Activated CD8-positive, alpha-beta T cell treated with anti-CD3 and anti-CD28 coated beads for 36 hours (primary cell): ENCODE measurements at regions not wholly inside any gene's neighbourhood (a gene's known extent, or its start where the extent isn't known, plus 50 kb on each side); places are given as distances from the start of the nearest gene placed in this dataset.

ENCODE experiments used
- ATAC-seq: fragments of 200-7000 bp; cut with Tn5 transposase; one replicate; pipeline ENCODE4 v1.10.0; 2021; ENCODE audit warnings: mild to moderate bottlenecking, moderate library complexity
- CTCF ChIA-PET: fragments of 350-600 bp; sonication (Branson Sonifier 250); formaldehyde crosslinking; loops from one replicate; lab custom pipeline; 2021; ENCODE audit warnings: antibody characterized with exemption; lab: Charles Lee
- POLR2A ChIA-PET: fragments of 350-600 bp; sonication (Branson Sonifier 250); formaldehyde crosslinking; loops from one replicate; lab custom pipeline; 2021; ENCODE audit warnings: antibody characterized with exemption; lab: Charles Lee
- DNase-seq: peaks from one replicate; pipeline ENCODE4 v3.0.0-alpha.2; 2020
- H3K27ac Mint-ChIP-seq: one replicate; pipeline ENCODE4 v1.8.0; 2021; ENCODE audit warnings: mild to moderate bottlenecking, mixed read lengths
- H3K27me3 Mint-ChIP-seq: one replicate; pipeline ENCODE4 v1.8.0; 2021; ENCODE audit warnings: mixed read lengths
- H3K36me3 Mint-ChIP-seq: one replicate; pipeline ENCODE4 v1.8.0; 2021; ENCODE audit warnings: low read depth, mixed read lengths
- H3K4me1 Mint-ChIP-seq: one replicate; pipeline ENCODE4 v1.8.0; 2021; ENCODE audit warnings: low read depth, mixed read lengths
- H3K4me3 Mint-ChIP-seq: one replicate; pipeline ENCODE4 v1.8.0; 2021; ENCODE audit warnings: mild to moderate bottlenecking, moderate library complexity, mixed read lengths
- H3K9me3 Mint-ChIP-seq: one replicate; pipeline ENCODE4 v1.8.0; 2021; ENCODE audit warnings: mixed read lengths
- intact Hi-C: fragments of 100-400 bp; cut with micrococcal nuclease; formaldehyde crosslinking; loops from one replicate; pipeline ENCODE4 v1.10.0; 2022
- TF ChIP-seq, protein P1 (sequence below): fragments of 200-600 bp; IDR thresholded peaks from one replicate; pipeline ENCODE4 v1.8.0; 2022; ENCODE audit warnings: antibody characterized with exemption, mild to moderate bottlenecking

DNA sequence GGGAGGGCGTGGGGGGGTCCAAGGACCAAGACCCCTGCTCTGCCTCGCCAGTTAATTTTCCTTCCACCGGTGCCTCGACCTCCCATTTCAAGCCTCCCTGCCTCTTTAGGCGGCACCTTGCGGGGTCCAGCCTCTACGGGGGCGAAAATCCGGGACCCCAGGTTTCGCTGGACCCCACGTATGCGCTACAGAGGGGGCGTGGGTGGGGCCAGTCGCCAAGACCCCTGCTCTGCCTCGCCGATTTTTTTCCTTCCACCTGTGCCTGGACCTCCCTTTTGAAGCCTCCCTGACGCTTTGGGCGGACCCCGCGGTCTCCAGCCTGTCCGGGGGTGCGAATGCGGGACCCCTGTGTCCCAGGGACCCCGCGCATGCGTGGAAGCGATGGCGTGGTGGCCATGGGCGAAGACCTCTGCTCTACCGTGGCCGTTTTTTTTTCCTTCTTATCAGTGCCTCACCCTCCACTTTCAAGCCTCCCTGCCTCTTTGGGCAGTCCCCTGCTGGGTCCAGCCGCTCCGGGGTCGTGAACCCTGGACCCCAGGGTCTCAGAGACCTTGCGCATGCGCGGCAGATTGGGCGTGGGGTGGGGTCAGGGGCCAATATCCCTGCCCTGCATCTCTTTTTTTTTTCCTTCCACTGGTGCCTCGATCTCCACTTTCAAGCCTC, 324.2 kb downstream of the ALG10 start:
- Mint-ChIP-seq H3K27ac (no peak overlapping the region), H3K4me1 (no peaks in the 10 kb centered on the region), H3K4me3 (no peak overlapping the region), H3K36me3 (no peaks in the 10 kb centered on the region), H3K9me3 (peaks cover 3% of the 10 kb centered on the region), H3K27me3 (no peaks in the 10 kb centered on the region)
- intact Hi-C loops = no loop called here
- TF ChIP-seq, protein P1, sequence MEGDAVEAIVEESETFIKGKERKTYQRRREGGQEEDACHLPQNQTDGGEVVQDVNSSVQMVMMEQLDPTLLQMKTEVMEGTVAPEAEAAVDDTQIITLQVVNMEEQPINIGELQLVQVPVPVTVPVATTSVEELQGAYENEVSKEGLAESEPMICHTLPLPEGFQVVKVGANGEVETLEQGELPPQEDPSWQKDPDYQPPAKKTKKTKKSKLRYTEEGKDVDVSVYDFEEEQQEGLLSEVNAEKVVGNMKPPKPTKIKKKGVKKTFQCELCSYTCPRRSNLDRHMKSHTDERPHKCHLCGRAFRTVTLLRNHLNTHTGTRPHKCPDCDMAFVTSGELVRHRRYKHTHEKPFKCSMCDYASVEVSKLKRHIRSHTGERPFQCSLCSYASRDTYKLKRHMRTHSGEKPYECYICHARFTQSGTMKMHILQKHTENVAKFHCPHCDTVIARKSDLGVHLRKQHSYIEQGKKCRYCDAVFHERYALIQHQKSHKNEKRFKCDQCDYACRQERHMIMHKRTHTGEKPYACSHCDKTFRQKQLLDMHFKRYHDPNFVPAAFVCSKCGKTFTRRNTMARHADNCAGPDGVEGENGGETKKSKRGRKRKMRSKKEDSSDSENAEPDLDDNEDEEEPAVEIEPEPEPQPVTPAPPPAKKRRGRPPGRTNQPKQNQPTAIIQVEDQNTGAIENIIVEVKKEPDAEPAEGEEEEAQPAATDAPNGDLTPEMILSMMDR = no peak
- POLR2A ChIA-PET = no interaction called here
- CTCF ChIA-PET = no interaction called here
- ATAC-seq (no peak), DNase-seq (no peak)

DNA sequence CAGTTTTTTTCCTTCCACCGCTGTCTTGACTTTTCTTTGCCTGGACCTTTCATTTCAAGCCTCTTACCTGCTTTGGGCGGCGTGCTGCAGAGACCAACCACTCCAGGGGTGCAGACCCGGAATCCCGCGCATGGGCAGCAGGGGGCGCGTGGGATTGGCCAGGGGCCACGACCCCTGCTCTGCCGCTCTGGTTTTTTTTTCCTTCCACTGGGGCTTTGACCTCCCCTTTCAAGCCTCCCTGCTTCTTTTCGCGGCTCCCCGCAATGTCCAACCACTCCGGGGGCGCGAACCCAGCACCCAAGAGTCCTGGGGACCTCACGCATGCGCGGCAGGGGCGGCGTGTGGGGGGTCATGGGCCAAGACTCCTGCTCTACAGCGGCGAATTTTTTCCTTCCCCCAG, 325.1 kb downstream of the ALG10 start:
- H3K9me3 Mint-ChIP-seq = no peaks in the 10 kb centered on the region
- H3K27me3 Mint-ChIP-seq = no peaks in the 10 kb centered on the region
- no peak overlapping the region for H3K4me3 Mint-ChIP-seq
- H3K27ac Mint-ChIP-seq = no peak overlapping the region
- intact Hi-C loops = no loop called here
- no peaks in the 10 kb centered on the region for H3K36me3 Mint-ChIP-seq
- no peaks in the 10 kb centered on the region for H3K4me1 Mint-ChIP-seq
- TF ChIP-seq, protein P1 = no peak
- ChIA-PET CTCF (no interaction called here), POLR2A (no interaction called here)
- DNase-seq (no peak), ATAC-seq (no peak)

DNA sequence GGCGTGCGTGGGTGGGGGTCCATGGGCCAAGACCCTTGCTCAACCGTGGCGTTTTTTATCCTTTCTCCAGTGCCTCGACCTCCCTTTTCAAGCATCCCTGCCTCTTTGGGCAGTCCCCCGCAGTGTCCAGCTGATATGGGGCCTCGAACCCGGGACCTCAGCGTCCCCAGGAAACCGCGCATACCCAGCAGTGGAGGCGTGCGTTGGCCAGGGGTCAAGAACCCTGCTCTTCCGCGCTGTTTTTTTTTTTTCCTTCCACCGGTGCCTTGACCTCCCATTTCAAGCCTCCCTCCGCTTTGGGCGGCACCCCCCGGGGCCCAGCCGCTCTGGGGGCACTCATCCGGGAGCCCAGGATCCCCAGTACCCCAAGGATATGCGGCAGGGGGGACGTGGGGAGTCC, 325.8 kb downstream of the ALG10 start:
- intact Hi-C loops = no loop called here
- POLR2A ChIA-PET = no interaction called here
- H3K9me3 Mint-ChIP-seq = peaks cover under 1% of the 10 kb centered on the region

DNA sequence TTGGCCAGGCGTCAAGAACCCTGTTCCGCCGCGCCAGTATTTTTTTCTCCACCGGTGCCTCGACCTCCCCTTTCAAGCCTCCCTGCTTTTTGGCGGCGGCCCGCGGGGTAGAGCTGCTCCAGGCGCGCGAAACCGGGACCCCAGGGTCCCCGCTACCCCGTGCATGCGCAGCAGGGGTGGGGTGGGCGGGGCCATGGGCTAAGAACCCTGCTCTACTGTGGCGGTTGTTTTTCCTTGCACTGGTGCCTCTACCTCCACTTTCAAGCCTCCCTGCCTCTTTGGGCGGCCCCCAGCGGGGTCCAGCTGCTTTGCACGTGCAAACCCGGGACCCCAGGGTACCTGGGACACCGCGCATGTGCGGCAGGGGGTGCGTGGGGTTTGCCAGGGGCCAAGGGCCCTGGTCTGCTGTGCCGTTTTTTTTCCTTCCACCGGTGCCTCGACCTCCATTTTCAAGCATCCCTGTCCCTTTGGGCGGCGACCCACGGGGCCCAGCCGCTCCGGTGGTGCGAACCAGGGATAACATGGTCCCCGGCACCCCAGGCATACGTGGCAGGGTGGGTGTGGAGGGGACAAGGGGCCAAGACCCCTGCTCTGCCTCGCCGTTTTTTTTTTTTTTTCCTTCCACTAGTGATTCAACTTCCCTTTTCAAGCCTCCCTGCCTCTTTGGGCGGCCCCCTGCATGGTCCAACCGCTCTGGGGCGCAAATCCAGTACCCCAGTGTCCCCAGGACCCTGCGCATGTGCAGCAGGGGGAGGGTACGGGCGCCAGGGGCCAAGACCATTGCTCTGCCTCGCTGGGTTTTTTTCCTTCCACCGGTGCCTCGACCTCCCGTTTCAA, 326.8 kb downstream of the ALG10 start:
- H3K9me3 Mint-ChIP-seq = peaks cover 2% of the 10 kb centered on the region
- H3K36me3 Mint-ChIP-seq = no peaks in the 10 kb centered on the region
- ATAC-seq (no peak), DNase-seq (no peak)
- intact Hi-C loops = no loop called here
- H3K27ac Mint-ChIP-seq = no peak overlapping the region
- no peak overlapping the region for H3K4me3 Mint-ChIP-seq
- no peaks in the 10 kb centered on the region for H3K4me1 Mint-ChIP-seq
- TF ChIP-seq, protein P1 = no peak
- POLR2A ChIA-PET = no interaction called here
- CTCF ChIA-PET = no interaction called here
- H3K27me3 Mint-ChIP-seq = no peaks in the 10 kb centered on the region

More for the DNA sequence above, 325.8 kb downstream of the ALG10 start:
- no peak overlapping the region for H3K27ac Mint-ChIP-seq
- ATAC-seq = no peak
- TF ChIP-seq, protein P1 = no peak
- H3K4me3 Mint-ChIP-seq = no peak overlapping the region
- H3K27me3 Mint-ChIP-seq = no peaks in the 10 kb centered on the region
- H3K4me1 Mint-ChIP-seq = no peaks in the 10 kb centered on the region
- CTCF ChIA-PET = no interaction called here
- DNase-seq = no peak
- H3K36me3 Mint-ChIP-seq = no peaks in the 10 kb centered on the region

DNA sequence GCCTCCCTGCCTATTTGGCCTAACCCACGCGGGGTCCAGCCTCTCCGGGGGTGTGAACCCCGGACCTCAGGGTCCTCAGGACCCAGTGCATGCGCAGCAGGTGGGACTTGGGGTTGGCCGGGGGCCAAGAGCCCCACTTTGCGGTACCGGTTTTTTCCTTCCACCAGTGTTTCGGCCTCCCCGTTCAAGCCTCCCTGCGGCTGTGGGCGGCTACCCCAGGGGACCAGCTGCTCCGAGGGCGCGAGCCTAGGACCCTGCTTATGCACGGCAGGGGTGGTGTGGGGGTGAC, 327.3 kb downstream of the ALG10 start:
- Mint-ChIP-seq H3K36me3 (no peaks in the 10 kb centered on the region), H3K4me1 (no peaks in the 10 kb centered on the region), H3K9me3 (peaks cover 2% of the 10 kb centered on the region), H3K4me3 (no peak overlapping the region), H3K27ac (no peak overlapping the region), H3K27me3 (no peaks in the 10 kb centered on the region)
- TF ChIP-seq, protein P1 = no peak
- ChIA-PET CTCF (no interaction called here), POLR2A (no interaction called here)
- DNase-seq (no peak), ATAC-seq (no peak)
- intact Hi-C loops = no loop called here
